H1 (cell line): ENCODE measurements at regions not wholly inside any gene's neighbourhood (a gene's known extent, or its start where the extent isn't known, plus 50 kb on each side); places are given as distances from the start of the nearest gene placed in this dataset.
A peak's percentile ranks its signal among the peaks of the same experiment; 100 is the strongest.

Experiments used
- CTCF ChIA-PET: fragments of 300-600 bp; sonication (Branson Sonifier 250); formaldehyde crosslinking; loops from one replicate; lab custom pipeline; 2021; ENCODE audit not compliant: partially characterized antibody; lab: Charles Lee
- POLR2A ChIA-PET: fragments of 300-600 bp; sonication (Branson Sonifier 250); formaldehyde crosslinking; loops from one replicate; lab custom pipeline; 2021; ENCODE audit warnings: inconsistent platforms; ENCODE audit not compliant: partially characterized antibody; lab: Charles Lee
- DNase-seq, 2 experiments: peaks; one replicate each; pipeline versions ENCODE4 v3.0.0 to v3.0.0-alpha.2; 2010 to 2022; ENCODE audit warnings: low spot score in 2 of 2, low read depth in 1 of 2, mixed read lengths in 1 of 2
- FAIRE-seq: peaks from 2 replicates; lab custom pipeline; 2011; peaks lifted over from hg19 to GRCh38; lab: Jason Lieb, UNC
- H2AFZ ChIP-seq: 2 replicates; pipeline ENCODE4 v1.8.1; 2012; ENCODE audit warnings: low read length, inconsistent platforms
- H2AK5ac ChIP-seq: 2 replicates; pipeline ENCODE4 v1.6.1; 2013; ENCODE audit warnings: low read depth, low read length
- H2BK120ac ChIP-seq: replicated peaks from 2 replicates; pipeline ENCODE3; 2013; ENCODE audit warnings: low read depth, low read length, inconsistent platforms
- H2BK12ac ChIP-seq: 2 replicates; pipeline ENCODE4 v1.6.1; 2013; ENCODE audit warnings: low read depth, low read length
- H2BK15ac ChIP-seq: 2 replicates; pipeline ENCODE4 v1.6.1; 2013; ENCODE audit warnings: low read length
- H2BK20ac ChIP-seq: 2 replicates; pipeline ENCODE4 v1.6.1; 2013; ENCODE audit warnings: low read length
- H2BK5ac ChIP-seq: 2 replicates; pipeline ENCODE4 v1.6.1; 2013; ENCODE audit warnings: low read depth, low read length
- H3K14ac ChIP-seq: 2 replicates; pipeline ENCODE4 v1.6.1; 2013; ENCODE audit warnings: inconsistent platforms; ENCODE audit not compliant: insufficient read length
- H3K18ac ChIP-seq: 2 replicates; pipeline ENCODE4 v1.6.1; 2013; ENCODE audit warnings: low read length; ENCODE audit errors: extremely low read depth
- H3K23ac ChIP-seq: 2 replicates; pipeline ENCODE4 v1.6.1; 2013; ENCODE audit warnings: inconsistent platforms; ENCODE audit not compliant: insufficient read length
- H3K23me2 ChIP-seq: 2 replicates; pipeline ENCODE4 v1.6.1; 2013; ENCODE audit warnings: low read depth, low read length
- H3K27ac ChIP-seq: 2 replicates; pipeline ENCODE4 v1.6.1; 2011; ENCODE audit warnings: low read depth, low read length, inconsistent platforms
- H3K27me3 ChIP-seq, 4 experiments: replicated peaks in 1 of 4; 1 replicate in 1 of 4; 2 replicates in 3 of 4; pipeline versions ENCODE4 v1.6.1 to v1.8.1; 2011 to 2013; ENCODE audit warnings: low read length in 3 of 4, mild to moderate bottlenecking in 3 of 4, inconsistent platforms in 2 of 4, mixed read lengths in 2 of 4, moderate library complexity in 1 of 4; ENCODE audit not compliant: control insufficient read depth in 3 of 4, insufficient read depth in 3 of 4; ENCODE audit errors: extremely low read depth in 1 of 4
- H3K36me3 ChIP-seq, 4 experiments: 2 replicates each; pipeline versions ENCODE4 v1.6.1 to v1.8.1; 2011 to 2013; ENCODE audit warnings: mild to moderate bottlenecking in 4 of 4, low read length in 3 of 4, moderate library complexity in 2 of 4, control low read depth in 1 of 4, inconsistent platforms in 1 of 4; ENCODE audit not compliant: insufficient read depth in 4 of 4, control insufficient read depth in 2 of 4
- H3K4ac ChIP-seq: replicated peaks from 2 replicates; pipeline ENCODE3; 2013; ENCODE audit warnings: low read length, low read depth, mixed read lengths, inconsistent platforms; ENCODE audit not compliant: insufficient read length
- H3K4me1 ChIP-seq, 4 experiments: replicated peaks in 1 of 4; 1 replicate in 1 of 4; 2 replicates in 3 of 4; pipeline versions ENCODE4 v1.6.1 to v1.8.1; 2011 to 2013; ENCODE audit warnings: low read length in 3 of 4, inconsistent platforms in 2 of 4, mixed read lengths in 1 of 4; ENCODE audit not compliant: insufficient read depth in 4 of 4, control insufficient read depth in 3 of 4
- H3K4me2 ChIP-seq, 2 experiments: 2 replicates each; pipeline versions ENCODE4 v1.6.1 to v1.8.1; 2011 to 2013; ENCODE audit warnings: low read depth in 2 of 2, low read length in 2 of 2, control low read depth in 1 of 2, inconsistent platforms in 1 of 2, mild to moderate bottlenecking in 1 of 2; ENCODE audit not compliant: insufficient read depth in 1 of 2
- H3K4me3 ChIP-seq, 4 experiments: fragments of 200-600, 300-600 bp in 1 of 4; sonication (generic), shearing (Covaris generic), sonication (Bioruptor Twin) in 1 of 4; 2 replicates each; pipeline versions ENCODE4 v1.5.1 to v1.8.1; 2011 to 2016; ENCODE audit warnings: low read length in 4 of 4, low read depth in 3 of 4, control low read depth in 2 of 4, inconsistent platforms in 2 of 4, mild to moderate bottlenecking in 2 of 4, mixed read lengths in 1 of 4, moderate library complexity in 1 of 4; ENCODE audit not compliant: insufficient read depth in 2 of 4; ENCODE audit errors: extremely low read depth in 1 of 4
- H3K56ac ChIP-seq: replicated peaks from 2 replicates; pipeline ENCODE3; 2013; ENCODE audit warnings: low read depth, mild to moderate bottlenecking, mixed read lengths, low read length, inconsistent platforms; ENCODE audit not compliant: insufficient read length
- H3K79me1 ChIP-seq: 2 replicates; pipeline ENCODE4 v1.6.1; 2013; ENCODE audit warnings: low read depth, low read length, control low read depth
- H3K79me2 ChIP-seq, 2 experiments: 2 replicates each; pipeline versions ENCODE4 v1.6.1 to v1.8.1; 2012 to 2013; ENCODE audit warnings: low read length in 2 of 2, mild to moderate bottlenecking in 2 of 2, inconsistent platforms in 1 of 2; ENCODE audit not compliant: insufficient read depth in 2 of 2, control insufficient read depth in 1 of 2
- H3K9ac ChIP-seq, 4 experiments: replicated peaks in 1 of 4; 1 replicate in 1 of 4; 2 replicates in 3 of 4; pipeline versions ENCODE4 v1.6.1 to v1.8.1; 2011 to 2013; ENCODE audit warnings: low read depth in 3 of 4, low read length in 3 of 4, control low read depth in 2 of 4, mild to moderate bottlenecking in 2 of 4, moderate library complexity in 2 of 4, inconsistent platforms in 1 of 4; ENCODE audit errors: extremely low read depth in 1 of 4
- H3K9me3 ChIP-seq, 2 experiments: 2 replicates each; pipeline versions ENCODE4 v1.6.1 to v1.8.1; 2012 to 2013; ENCODE audit warnings: mild to moderate bottlenecking in 2 of 2, moderate library complexity in 2 of 2, control low read depth in 1 of 2, inconsistent platforms in 1 of 2, low read depth in 1 of 2, low read length in 1 of 2, mixed read lengths in 1 of 2; ENCODE audit not compliant: insufficient read depth in 2 of 2
- H4K20me1 ChIP-seq, 2 experiments: replicated peaks in 1 of 2; 2 replicates each; pipeline versions ENCODE3 to v1.8.1; 2011 to 2013; ENCODE audit warnings: inconsistent platforms in 2 of 2, low read length in 2 of 2, mild to moderate bottlenecking in 1 of 2; ENCODE audit not compliant: insufficient read depth in 2 of 2, control insufficient read depth in 1 of 2
- H4K5ac ChIP-seq: 2 replicates; pipeline ENCODE4 v1.6.1; 2013; ENCODE audit warnings: low read length, low read depth, mixed read lengths, inconsistent platforms; ENCODE audit not compliant: insufficient read length
- H4K8ac ChIP-seq: 2 replicates; pipeline ENCODE4 v1.8.0; 2013; ENCODE audit warnings: mild to moderate bottlenecking, moderate library complexity, low read length, inconsistent platforms; ENCODE audit not compliant: insufficient read depth; ENCODE audit errors: extremely low read depth
- H4K91ac ChIP-seq: replicated peaks from 2 replicates; pipeline ENCODE3; 2013; ENCODE audit warnings: low read length, mixed read lengths, inconsistent platforms; ENCODE audit not compliant: insufficient read length
- NANOG ChIP-seq: IDR thresholded peaks from 2 replicates; pipeline ENCODE4 v1.6.1; 2011; ENCODE audit warnings: low read length, low read depth, mild to moderate bottlenecking, inconsistent platforms; ENCODE audit not compliant: insufficient read depth, poor library complexity, severe bottlenecking
- SP2 ChIP-seq: IDR thresholded peaks from 2 replicates; pipeline ENCODE4 v1.6.1; 2012; ENCODE audit warnings: mild to moderate bottlenecking, low read length, inconsistent platforms
- SRF ChIP-seq: IDR thresholded peaks from 2 replicates; pipeline ENCODE4 v1.6.1; 2011; ENCODE audit warnings: mild to moderate bottlenecking, low read depth, low read length, moderate library complexity
- WGBS, 2 experiments: shearing (Covaris generic) in 1 of 2; methylation state at CpG; one replicate each; pipeline versions ENCODE4 v1.1.6 to v1.1.7; 2013 to 2015; ENCODE audit warnings: low lambda C conversion rate in 2 of 2, mixed read lengths in 2 of 2, inconsistent platforms in 1 of 2, low coverage in 1 of 2, missing lambda C conversion rate in 1 of 2; ENCODE audit not compliant: insufficient replicate concordance in 2 of 2, insufficient coverage in 1 of 2, insufficient read length in 1 of 2; ENCODE audit errors: extremely low coverage in 1 of 2, missing lambda C conversion rate in 1 of 2; 5-methylcytosine and 5-hydroxymethylcytosine counted together

DNA sequence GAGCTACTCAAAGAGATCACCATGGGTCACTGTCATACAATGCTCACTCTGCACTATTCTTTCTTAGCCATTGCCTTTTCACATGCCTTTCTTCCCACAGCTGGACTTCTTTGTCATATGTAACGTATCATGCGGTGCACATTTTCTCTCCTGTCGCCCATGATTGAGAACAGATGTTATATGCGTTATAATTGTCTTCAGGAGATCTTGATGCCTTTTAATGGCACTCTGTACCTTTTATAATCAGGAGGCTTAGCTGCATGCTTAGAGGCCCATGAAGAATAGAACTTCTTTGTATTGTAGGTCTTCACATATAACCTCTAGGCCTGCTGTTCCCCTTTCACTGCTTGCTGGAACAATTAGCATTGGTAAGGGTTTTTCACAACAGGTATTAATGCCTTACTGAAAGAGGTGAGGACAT, 436.1 kb downstream of the CDH10 start (continued):
- peak; percentile 93 for TF ChIP-seq NANOG

DNA sequence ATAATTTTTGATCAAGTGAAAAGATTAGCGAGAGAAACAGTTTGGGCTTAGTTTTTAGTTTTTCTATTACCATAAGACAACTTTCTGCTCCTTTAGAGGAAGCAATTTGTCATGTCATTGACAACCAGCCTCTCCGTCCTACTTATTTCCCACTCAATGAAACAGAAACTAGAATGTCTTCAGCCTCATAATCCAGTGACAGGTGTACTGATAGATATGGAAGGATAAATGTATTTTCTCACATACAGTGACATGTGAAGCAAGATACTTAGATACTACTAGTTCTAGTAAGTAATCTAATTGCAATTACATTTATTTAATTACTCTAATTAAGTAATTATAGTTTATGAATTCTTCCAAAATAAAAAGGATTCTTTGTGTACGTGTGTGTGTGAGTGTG, 429.7 kb downstream of the CDH10 start:
- H3K79me2 ChIP-seq: no peaks in the 10 kb centered on the region
- H3K18ac ChIP-seq: no peak overlapping the region
- no peak overlapping the region for H4K5ac ChIP-seq
- no peak overlapping the region for H3K56ac ChIP-seq
- FAIRE-seq: no peak
- no peak overlapping the region for H3K4me3 ChIP-seq
- CTCF ChIA-PET: no interaction called here
- H3K4me1 ChIP-seq: peaks cover 0 to 2% (median under 1%) of the 10 kb centered on the region in 4 experiments; a peak in 3 of 7 replicates
- no peak overlapping the region for H4K8ac ChIP-seq
- no peak overlapping the region for H3K4me2 ChIP-seq
- no peak overlapping the region for H3K4ac ChIP-seq
- H2BK12ac ChIP-seq: no peak overlapping the region
- 86 to 100% methylated on average over 1 to 3 of the region's 3 CpGs for WGBS, 2 experiments
- no peak overlapping the region for H4K91ac ChIP-seq
- H3K23me2 ChIP-seq: no peaks in the 10 kb centered on the region
- H3K9me3 ChIP-seq: no peaks in the 10 kb centered on the region
- H2BK5ac ChIP-seq: no peak overlapping the region
- H2BK120ac ChIP-seq: no peak overlapping the region
- H2AFZ ChIP-seq: no peak overlapping the region
- H3K9ac ChIP-seq: no peak overlapping the region
- H3K27ac ChIP-seq: no peak overlapping the region
- no peak overlapping the region for H2BK15ac ChIP-seq
- H3K79me1 ChIP-seq: no peaks in the 10 kb centered on the region
- no peaks in the 10 kb centered on the region for H3K36me3 ChIP-seq
- H3K27me3 ChIP-seq: no peaks in the 10 kb centered on the region
- H2AK5ac ChIP-seq: no peak overlapping the region
- TF ChIP-seq SRF (no peak), SP2 (no peak)
- TF ChIP-seq, all 59 proteins: peak for 0
- POLR2A ChIA-PET: no interaction called here
- Histone ChIP-seq H3K14ac (no peak overlapping the region), H2BK20ac (no peak overlapping the region), H4K20me1 (no peaks in the 10 kb centered on the region), H3K23ac (no peak overlapping the region)
- no peak for DNase-seq
